Stimulated activated effector memory CD8-positive, alpha-beta T cell treated with anti-CD3 and anti-CD28 coated beads, Interleukin-12 subunit alpha, Interleukin-12 subunit beta, amount 100 ng/mL, for 72 hours (primary cell): ENCODE measurements at regions not wholly inside any gene's neighbourhood (a gene's known extent, or its start where the extent isn't known, plus 50 kb on each side); places are given as distances from the start of the nearest gene placed in this dataset.
A peak's percentile ranks its signal among the peaks of the same experiment; 100 is the strongest.

Experiments used
- ATAC-seq: fragments of 150-1000 bp; cut with Tn5 transposase; 2 replicates; pipeline ENCODE4 v1.10.0; 2021
- DNase-seq, 2 donors: peaks; one replicate each; pipeline ENCODE4 v3.0.0; 2021 to 2022; ENCODE audit warnings: low spot score in 2 of 2
- H3K27ac Mint-ChIP-seq: one replicate; pipeline ENCODE4 v1.8.0; 2022; ENCODE audit warnings: mild to moderate bottlenecking, mixed read lengths
- H3K36me3 Mint-ChIP-seq: one replicate; pipeline ENCODE4 v1.8.0; 2022; ENCODE audit warnings: mild to moderate bottlenecking, mixed read lengths
- H3K4me1 Mint-ChIP-seq: one replicate; pipeline ENCODE4 v1.8.0; 2022; ENCODE audit warnings: mixed read lengths
- H3K4me3 Mint-ChIP-seq: one replicate; pipeline ENCODE4 v1.8.0; 2022; ENCODE audit warnings: mild to moderate bottlenecking, mixed read lengths
- H3K9me3 Mint-ChIP-seq: one replicate; pipeline ENCODE4 v1.8.0; 2022; ENCODE audit warnings: mixed read lengths

DNA sequence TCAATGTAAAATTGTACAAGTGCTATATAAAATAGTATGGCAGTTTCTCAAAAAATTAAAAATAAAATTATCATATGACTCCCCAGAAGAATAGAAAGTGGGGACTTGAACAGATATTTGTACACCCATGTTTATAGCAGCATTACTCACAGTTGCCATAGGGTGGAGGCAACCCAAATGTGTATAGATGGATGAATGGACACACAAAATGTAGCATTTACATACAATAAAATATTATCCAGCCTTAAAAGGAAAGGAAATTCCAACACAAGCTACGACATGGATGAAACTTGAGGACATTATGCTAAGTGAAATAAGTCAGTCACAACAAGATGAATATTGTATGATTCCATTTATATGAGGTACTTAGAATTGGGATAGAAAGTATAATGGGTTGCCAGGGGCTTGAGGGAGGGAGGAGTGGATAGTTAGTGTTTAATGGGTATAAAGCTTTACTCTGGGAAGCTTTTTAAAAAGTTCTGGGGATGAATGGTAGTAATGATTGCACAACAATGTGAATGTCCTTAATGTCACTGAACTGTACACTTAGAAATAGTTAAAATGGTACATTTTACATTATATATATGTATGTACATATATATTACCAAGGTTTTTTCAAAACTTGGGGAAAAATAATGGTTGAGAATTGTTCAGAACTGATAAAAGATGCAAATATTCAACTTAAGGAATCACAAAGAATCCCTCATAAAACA is 53.0 kb upstream of the ADORA3 start:
- ATAC-seq: no peak
- H3K27ac Mint-ChIP-seq: no peak overlapping the region
- no peaks in the 10 kb centered on the region for H3K9me3 Mint-ChIP-seq
- no peaks in the 10 kb centered on the region for H3K36me3 Mint-ChIP-seq
- DNase-seq: no peak
- no peak overlapping the region for H3K4me3 Mint-ChIP-seq
- H3K4me1 Mint-ChIP-seq: no peaks in the 10 kb centered on the region

DNA sequence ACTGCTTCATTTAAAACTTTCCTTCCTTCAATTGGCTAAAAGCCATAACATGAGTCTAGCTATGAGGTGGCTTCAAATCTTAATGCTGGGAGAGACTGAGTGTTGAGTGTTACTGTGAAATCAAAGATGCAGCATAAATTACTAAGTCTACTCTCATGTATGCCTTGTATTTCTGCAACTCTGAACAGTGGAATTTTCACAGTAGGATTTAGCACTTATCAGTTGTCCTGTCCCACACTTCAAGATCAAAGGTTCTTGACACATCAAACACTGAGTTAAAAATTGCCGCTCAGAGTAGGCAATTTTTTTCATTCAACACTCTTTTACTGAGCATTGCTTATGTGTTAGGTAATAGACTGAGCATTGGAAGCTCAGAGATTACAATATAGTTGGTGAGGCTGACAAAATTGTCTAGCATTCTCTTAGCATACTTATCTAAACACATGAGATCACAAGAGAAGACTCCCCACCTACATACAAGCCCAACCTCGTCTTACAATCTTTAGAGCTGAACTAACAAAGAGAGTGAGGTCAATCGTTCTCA is 56.4 kb upstream of the ADORA3 start:
- Mint-ChIP-seq H3K9me3 (no peaks in the 10 kb centered on the region), H3K4me1 (no peaks in the 10 kb centered on the region), H3K4me3 (no peak overlapping the region), H3K36me3 (no peaks in the 10 kb centered on the region), H3K27ac (no peak overlapping the region)
- ATAC-seq (no peak), DNase-seq (no peak)

DNA sequence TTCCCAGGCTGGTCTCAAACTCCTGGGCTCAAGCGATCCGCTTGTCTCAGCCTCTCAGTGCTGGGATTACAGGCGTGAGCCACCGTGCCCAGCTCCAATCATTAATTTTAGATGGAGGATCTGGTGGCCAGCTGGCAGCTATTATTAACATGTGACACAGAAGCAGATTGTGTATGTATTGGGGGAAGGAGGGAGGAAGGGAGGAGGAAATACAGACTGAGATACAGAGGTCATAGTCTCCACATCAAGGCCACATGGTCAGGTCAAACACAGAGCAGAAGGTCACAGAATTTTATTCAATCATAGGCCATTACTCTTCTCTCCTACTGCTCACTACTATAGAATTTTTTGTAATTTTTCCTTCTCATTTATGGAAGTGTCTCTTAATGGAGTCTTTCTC is 57.9 kb upstream of the ADORA3 start:
- DNase-seq (no peak), ATAC-seq (no peak)
- H3K4me1 Mint-ChIP-seq: no peaks in the 10 kb centered on the region
- no peaks in the 10 kb centered on the region for H3K36me3 Mint-ChIP-seq
- peak overlapping the region; percentile 15 for H3K27ac Mint-ChIP-seq
- no peaks in the 10 kb centered on the region for H3K9me3 Mint-ChIP-seq
- H3K4me3 Mint-ChIP-seq: no peak overlapping the region

GRCh38 chr1:111563619-111564018 is 56.0 kb upstream of the RAP1A start:
- no peak for DNase-seq
- H3K9me3 Mint-ChIP-seq: no peaks in the 10 kb centered on the region

DNA sequence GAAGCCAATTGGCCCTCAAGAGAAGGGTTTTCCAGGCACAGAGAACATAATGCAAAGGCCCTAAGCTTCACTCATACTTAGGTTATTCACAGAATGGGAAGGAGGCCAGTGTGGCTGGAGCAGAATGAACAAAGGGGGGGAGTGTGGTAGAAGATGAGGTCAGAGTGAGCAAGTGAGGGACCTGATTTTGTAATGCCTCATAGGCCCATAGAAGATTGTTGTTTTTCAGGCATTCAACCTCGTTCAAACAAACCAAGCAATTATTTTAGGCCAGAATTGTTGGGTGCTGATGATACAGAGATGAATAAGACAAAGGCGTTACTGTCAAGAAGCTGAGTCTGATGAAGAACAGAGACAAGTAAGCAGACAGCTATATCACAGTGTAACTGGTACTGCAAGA is 54.5 kb upstream of the RAP1A start:
- peak; percentile 50 for ATAC-seq
- DNase-seq: no peak
- H3K4me1 Mint-ChIP-seq: peaks cover 6% of the 10 kb centered on the region
- no peaks in the 10 kb centered on the region for H3K36me3 Mint-ChIP-seq
- no peak overlapping the region for H3K27ac Mint-ChIP-seq
- no peak overlapping the region for H3K4me3 Mint-ChIP-seq
- no peaks in the 10 kb centered on the region for H3K9me3 Mint-ChIP-seq

More at GRCh38 chr1:111563619-111564018, 56.0 kb upstream of the RAP1A start:
- Mint-ChIP-seq H3K4me3 (no peak overlapping the region), H3K4me1 (peaks cover 6% of the 10 kb centered on the region), H3K27ac (no peak overlapping the region), H3K36me3 (no peaks in the 10 kb centered on the region)
- ATAC-seq: no peak

- Mint-ChIP-seq H3K36me3 (no peaks in the 10 kb centered on the region), H3K4me1 (peaks cover 14% of the 10 kb centered on the region), H3K9me3 (no peaks in the 10 kb centered on the region), H3K4me3 (no peak overlapping the region), H3K27ac (no peak overlapping the region)
- ATAC-seq: no peak
- DNase-seq: no peak
Observed at GRCh38 chr1:111565968-111566367, 53.6 kb upstream of the RAP1A start.

DNA sequence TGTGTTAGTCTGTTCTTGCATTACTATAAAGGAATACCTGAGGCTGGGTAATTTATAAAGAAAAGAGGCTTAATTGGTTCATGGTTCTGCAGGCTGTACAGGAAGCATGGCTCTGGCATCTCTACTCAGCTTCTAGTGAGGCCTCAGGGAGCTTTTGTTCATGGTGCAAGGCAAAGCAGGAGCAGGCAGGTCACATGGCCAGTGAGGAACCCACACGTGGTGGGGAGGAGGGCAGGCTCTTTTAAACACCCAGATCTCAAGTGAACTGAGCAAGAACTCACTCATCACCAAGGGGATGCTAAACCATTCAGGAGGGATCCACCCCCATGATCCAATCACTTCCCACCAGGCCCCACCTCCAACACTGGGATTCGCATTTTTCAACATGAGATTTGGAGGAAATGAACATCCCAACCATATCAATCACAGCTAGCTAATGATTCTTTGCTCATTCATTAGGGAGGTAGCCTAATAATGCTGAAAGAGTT is 51.4 kb upstream of the RAP1A start:
- Mint-ChIP-seq H3K27ac (peak overlapping the region; percentile 6), H3K4me1 (peaks cover 17% of the 10 kb centered on the region), H3K4me3 (no peak overlapping the region), H3K9me3 (no peaks in the 10 kb centered on the region), H3K36me3 (no peaks in the 10 kb centered on the region)
- ATAC-seq (no peak), DNase-seq (no peak)
